ENCODE measurements at regions not wholly inside any gene's neighbourhood (a gene's known extent, or its start where the extent isn't known, plus 50 kb on each side); places are given as distances from the start of the nearest gene placed in this dataset.

GRCh38 chr15:39102431-39102830, 478.4 kb upstream of the THBS1 start:
- Histone ChIP-seq H4K20me1 (ENCODE audit: insufficient read depth) (no peaks in the 10 kb centered on the region), H3K4me2 (ENCODE audit: low read length) (no peak overlapping the region), H3K36me3 (ENCODE audit: insufficient read depth, low read length) (no peaks in the 10 kb centered on the region), H3K9me3 (ENCODE audit: low read length) (no peaks in the 10 kb centered on the region), H3K79me2 (replicated peaks; ENCODE audit: insufficient read depth, low read length) (no peaks in the 10 kb centered on the region), H3K9ac (ENCODE audit: low read length) (no peak overlapping the region), H3K27me3 (ENCODE audit: insufficient read depth, low read depth, low read length) (no peaks in the 10 kb centered on the region), H3K9me2 (ENCODE audit: insufficient read depth, low read length) (no peaks in the 10 kb centered on the region), H3F3A (ENCODE audit: insufficient read depth, low read length, poor library complexity, severe bottlenecking) (no peaks in the 10 kb centered on the region), H3K4me3 (ENCODE audit: low read length) (no peak overlapping the region), H3K27ac (ENCODE audit: low read length) (no peak overlapping the region), H2AFZ (ENCODE audit: low read depth, low read length) (no peak overlapping the region)
- TF ChIP-seq RAD21 (conservative IDR thresholded peaks at IDR 0.05) (no peak), MXI1 (conservative IDR thresholded peaks at IDR 0.05; ENCODE audit: poor library complexity, severe bottlenecking) (no peak), CTCF (IDR thresholded peaks at IDR 0.05; ENCODE audit: poor library complexity, severe bottlenecking) (no peak), POLR2AphosphoS5 (IDR thresholded peaks at IDR 0.05) (no peak), REST (IDR thresholded peaks at IDR 0.05; ENCODE audit: borderline replicate concordance) (no peak), SMC3 (conservative IDR thresholded peaks at IDR 0.05; ENCODE audit: poor library complexity) (no peak), TAF1 (IDR thresholded peaks at IDR 0.05; ENCODE audit: low read depth) (no peak), EZH2 (IDR thresholded peaks at IDR 0.05; ENCODE audit: borderline replicate concordance, insufficient read depth, low read length, poor library complexity, severe bottlenecking) (no peak), EP300 (conservative IDR thresholded peaks at IDR 0.05; ENCODE audit: poor library complexity, severe bottlenecking) (no peak)

GRCh38 chr15:39106950-39107349, 473.9 kb upstream of the THBS1 start:
- no peak overlapping the region for H3K4me2 ChIP-seq (ENCODE audit: low read length)
- no peaks in the 10 kb centered on the region for H3K9me2 ChIP-seq (ENCODE audit: insufficient read depth, low read length)
- H3K27ac ChIP-seq (ENCODE audit: low read length), result no peak overlapping the region
- H2AFZ ChIP-seq (ENCODE audit: low read depth, low read length), result no peak overlapping the region
- H3K36me3 ChIP-seq (ENCODE audit: insufficient read depth, low read length), result no peaks in the 10 kb centered on the region
- H3K9ac ChIP-seq (ENCODE audit: low read length), result no peak overlapping the region
- H3K79me2 ChIP-seq (replicated peaks; ENCODE audit: insufficient read depth, low read length), result no peaks in the 10 kb centered on the region
- TF ChIP-seq SMC3 (conservative IDR thresholded peaks at IDR 0.05; ENCODE audit: poor library complexity), result no peak
- no peak for TF ChIP-seq MXI1 (conservative IDR thresholded peaks at IDR 0.05; ENCODE audit: poor library complexity, severe bottlenecking)
- TF ChIP-seq POLR2AphosphoS5 (IDR thresholded peaks at IDR 0.05), result no peak
- TF ChIP-seq TAF1 (IDR thresholded peaks at IDR 0.05; ENCODE audit: low read depth), result no peak
- TF ChIP-seq REST (IDR thresholded peaks at IDR 0.05; ENCODE audit: borderline replicate concordance), result no peak
- no peak for TF ChIP-seq CTCF (IDR thresholded peaks at IDR 0.05; ENCODE audit: poor library complexity, severe bottlenecking)
- no peak for TF ChIP-seq EZH2 (IDR thresholded peaks at IDR 0.05; ENCODE audit: borderline replicate concordance, insufficient read depth, low read length, poor library complexity, severe bottlenecking)
- no peak for TF ChIP-seq EP300 (conservative IDR thresholded peaks at IDR 0.05; ENCODE audit: poor library complexity, severe bottlenecking)
- TF ChIP-seq RAD21 (conservative IDR thresholded peaks at IDR 0.05), result no peak
- no peaks in the 10 kb centered on the region for H3K9me3 ChIP-seq (ENCODE audit: low read length)
- H3K27me3 ChIP-seq (ENCODE audit: insufficient read depth, low read depth, low read length), result no peaks in the 10 kb centered on the region
- H3K4me3 ChIP-seq (ENCODE audit: low read length), result no peak overlapping the region
- H4K20me1 ChIP-seq (ENCODE audit: insufficient read depth), result no peaks in the 10 kb centered on the region
- H3F3A ChIP-seq (ENCODE audit: insufficient read depth, low read length, poor library complexity, severe bottlenecking), result no peaks in the 10 kb centered on the region
